ENCODE measurements at regions not wholly inside any gene's neighbourhood (a gene's known extent, or its start where the extent isn't known, plus 50 kb on each side); places are given as distances from the start of the nearest gene placed in this dataset.

GRCh38 chr5:165914456-165914855 is 2377.0 kb upstream of the WWC1 start:
- no peak overlapping the region for H3K4me3 ChIP-seq (ENCODE audit: low read length)
- no peak for TF ChIP-seq ZNF274 (IDR thresholded peaks at IDR 0.05; ENCODE audit: low read depth, low read length)

- TF ChIP-seq ZNF274 (IDR thresholded peaks at IDR 0.05; ENCODE audit: low read depth, low read length): no peak
- no peak overlapping the region for H3K4me3 ChIP-seq (ENCODE audit: low read length)
Measured at GRCh38 chr5:165919196-165919595, 2372.2 kb upstream of the WWC1 start.

GRCh38 chr5:165920655-165921054 is 2370.8 kb upstream of the WWC1 start:
- no peak overlapping the region for H3K4me3 ChIP-seq (ENCODE audit: low read length)
- no peak for TF ChIP-seq ZNF274 (IDR thresholded peaks at IDR 0.05; ENCODE audit: low read depth, low read length)

GRCh38 chr5:165928971-165929370 is 2362.5 kb upstream of the WWC1 start:
- H3K4me3 ChIP-seq (ENCODE audit: low read length): no peak overlapping the region
- no peak for TF ChIP-seq ZNF274 (IDR thresholded peaks at IDR 0.05; ENCODE audit: low read depth, low read length)

DNA sequence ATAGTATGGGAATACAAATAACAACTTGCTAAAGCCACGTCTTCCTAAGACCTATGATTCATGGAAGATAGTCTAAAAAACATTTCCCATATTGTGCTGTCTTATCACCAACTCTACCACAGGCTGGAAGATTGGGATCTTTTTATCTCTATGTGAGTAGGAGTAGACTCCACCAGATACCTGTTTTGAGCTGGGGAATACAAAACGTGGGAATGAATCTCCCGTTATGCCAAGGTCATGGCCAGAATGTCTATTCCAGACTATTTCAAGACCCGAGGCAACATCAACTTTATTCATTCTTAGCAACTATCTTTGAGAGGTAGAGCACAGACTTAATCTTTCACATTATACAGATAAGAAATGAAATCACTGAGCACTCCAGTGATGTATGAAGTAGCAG is 2350.9 kb upstream of the WWC1 start:
- no peak overlapping the region for H3K4me3 ChIP-seq (ENCODE audit: low read length)
- TF ChIP-seq ZNF274 (IDR thresholded peaks at IDR 0.05; ENCODE audit: low read depth, low read length): no peak

DNA sequence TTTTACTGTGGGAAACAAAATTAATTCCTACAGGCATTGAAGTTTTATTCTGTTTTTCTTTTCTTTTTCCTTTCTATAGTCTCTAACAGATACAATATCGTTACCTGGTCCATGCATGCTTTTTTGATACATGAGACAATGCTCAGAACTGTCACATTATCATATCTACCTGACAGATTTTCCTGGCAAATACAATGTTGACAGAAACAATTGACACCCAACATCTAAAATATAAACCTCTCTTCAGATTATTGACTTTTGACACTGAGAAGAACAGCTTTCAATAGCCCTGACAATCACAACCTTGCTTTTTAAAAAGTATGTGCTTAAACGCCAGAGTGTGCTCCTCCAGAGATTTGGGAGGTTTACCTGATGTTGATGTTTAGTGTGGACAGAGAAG is 2334.6 kb upstream of the WWC1 start:
- no peak overlapping the region for H3K4me3 ChIP-seq (ENCODE audit: low read length)
- TF ChIP-seq ZNF274 (IDR thresholded peaks at IDR 0.05; ENCODE audit: low read depth, low read length): no peak

DNA sequence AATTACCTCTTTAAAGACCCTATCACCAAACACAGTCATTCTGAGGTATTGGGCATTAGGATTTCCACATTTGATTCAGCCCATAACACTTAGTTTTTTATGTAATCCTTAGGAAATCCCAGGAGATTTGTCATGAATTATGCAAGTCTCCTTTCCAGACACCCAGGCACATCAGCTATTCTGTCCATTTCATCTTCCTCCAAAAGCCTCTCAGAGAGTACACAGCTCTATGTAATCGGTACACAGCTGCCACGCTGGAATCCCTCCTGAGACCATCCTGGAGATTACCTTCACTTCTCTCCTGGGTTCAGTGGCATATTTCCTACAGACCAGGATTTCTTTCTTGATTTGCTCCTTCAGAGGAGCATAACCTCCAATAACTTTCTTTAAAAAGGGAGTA is 2309.8 kb upstream of the WWC1 start:
- no peak for TF ChIP-seq ZNF274 (IDR thresholded peaks at IDR 0.05; ENCODE audit: low read depth, low read length)
- H3K4me3 ChIP-seq (ENCODE audit: low read length): no peak overlapping the region

- TF ChIP-seq ZNF274 (IDR thresholded peaks at IDR 0.05; ENCODE audit: low read depth, low read length): no peak
- no peak overlapping the region for H3K4me3 ChIP-seq (ENCODE audit: low read length)
Measured at GRCh38 chr5:165996201-165996875, 2295.1 kb upstream of the WWC1 start.

DNA sequence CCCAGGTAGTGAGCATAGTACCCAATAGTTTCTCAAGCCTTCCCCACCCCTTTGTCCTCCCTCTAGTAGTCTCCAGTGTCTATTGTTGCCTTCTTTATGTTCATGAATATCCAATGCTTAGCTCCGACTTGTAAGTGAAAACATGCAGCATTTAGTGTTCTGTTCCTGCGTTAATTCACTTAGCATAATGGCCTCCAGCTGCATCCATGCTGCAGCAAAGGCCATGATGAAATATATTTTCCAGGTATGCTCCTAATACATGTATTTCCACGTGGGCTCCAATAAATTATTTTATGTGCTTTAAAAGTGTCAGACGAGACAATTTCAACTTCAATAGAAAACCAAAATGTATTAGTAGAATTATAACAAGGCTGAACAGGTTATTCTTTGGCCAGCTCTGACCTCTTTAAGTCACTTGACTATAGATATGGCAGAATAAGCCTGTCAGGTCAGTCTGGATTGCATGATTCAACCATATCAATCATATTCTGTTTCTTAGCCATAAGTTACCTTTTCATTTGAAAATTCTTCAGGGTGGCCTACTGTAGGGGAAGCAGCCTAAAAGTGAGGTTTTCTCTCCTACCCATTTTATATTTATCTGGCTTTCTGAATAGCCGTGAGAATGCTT is 2291.6 kb upstream of the WWC1 start:
- TF ChIP-seq ZNF274 (IDR thresholded peaks at IDR 0.05; ENCODE audit: low read depth, low read length): no peak
- H3K4me3 ChIP-seq (ENCODE audit: low read length): no peak overlapping the region

GRCh38 chr5:166004006-166004405 is 2287.4 kb upstream of the WWC1 start:
- H3K4me3 ChIP-seq (ENCODE audit: low read length): no peak overlapping the region

GRCh38 chr5:166013415-166013814 is 2278.0 kb upstream of the WWC1 start:
- H3K4me3 ChIP-seq (ENCODE audit: low read length): no peak overlapping the region
- TF ChIP-seq ZNF274 (IDR thresholded peaks at IDR 0.05; ENCODE audit: low read depth, low read length): no peak

More at GRCh38 chr5:166004006-166004405, 2287.4 kb upstream of the WWC1 start:
- TF ChIP-seq ZNF274 (IDR thresholded peaks at IDR 0.05; ENCODE audit: low read depth, low read length): no peak

GRCh38 chr5:166014256-166014655 is 2277.2 kb upstream of the WWC1 start:
- no peak for TF ChIP-seq ZNF274 (IDR thresholded peaks at IDR 0.05; ENCODE audit: low read depth, low read length)
- no peak overlapping the region for H3K4me3 ChIP-seq (ENCODE audit: low read length)

DNA sequence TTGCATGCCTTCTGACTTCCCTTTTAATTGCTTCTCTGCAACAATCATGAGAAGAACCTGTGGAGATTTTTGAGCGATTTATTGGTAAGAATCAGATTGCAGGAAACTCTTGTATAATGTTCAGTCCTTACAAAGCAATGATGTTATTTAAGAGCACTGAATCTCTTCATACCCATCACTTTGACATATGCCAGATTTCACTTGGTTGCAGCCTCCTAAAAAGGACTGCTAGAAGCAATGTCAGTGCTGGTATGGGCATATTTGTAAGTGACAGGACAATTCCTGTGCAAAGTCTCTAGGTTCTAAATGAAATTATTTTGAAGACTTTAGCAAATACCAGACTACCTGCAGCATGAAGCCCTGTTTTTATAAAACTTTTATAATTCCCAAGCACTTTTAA is 2272.7 kb upstream of the WWC1 start:
- TF ChIP-seq ZNF274 (IDR thresholded peaks at IDR 0.05; ENCODE audit: low read depth, low read length): no peak
- H3K4me3 ChIP-seq (ENCODE audit: low read length): no peak overlapping the region

GRCh38 chr5:166022065-166022464 is 2269.4 kb upstream of the WWC1 start:
- no peak for TF ChIP-seq ZNF274 (IDR thresholded peaks at IDR 0.05; ENCODE audit: low read depth, low read length)

DNA sequence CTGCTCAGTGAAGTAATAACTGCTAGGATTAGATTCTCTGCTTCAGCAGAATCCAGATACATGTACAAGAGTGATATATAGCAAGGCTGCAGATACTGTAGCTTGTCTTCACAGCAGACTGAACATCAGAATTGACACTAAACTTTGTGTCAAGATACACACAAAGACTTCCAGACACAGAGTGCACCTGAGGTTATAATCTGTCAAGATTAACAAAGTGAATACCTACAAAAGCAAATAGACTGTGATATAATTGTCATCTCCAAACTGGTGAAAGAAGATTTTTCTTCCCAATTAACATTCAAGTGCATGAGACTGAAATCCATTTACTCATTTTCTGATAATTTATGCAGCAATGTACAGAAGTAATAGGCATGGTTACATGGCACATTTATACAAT is 2266.5 kb upstream of the WWC1 start:
- no peak for TF ChIP-seq ZNF274 (IDR thresholded peaks at IDR 0.05; ENCODE audit: low read depth, low read length)
- H3K4me3 ChIP-seq (ENCODE audit: low read length): no peak overlapping the region

More at GRCh38 chr5:166022065-166022464, 2269.4 kb upstream of the WWC1 start:
- no peak overlapping the region for H3K4me3 ChIP-seq (ENCODE audit: low read length)
